CD4-positive, alpha-beta T cell treated with Interleukin-6 for 4 hours (primary cell): ENCODE measurements at regions not wholly inside any gene's neighbourhood (a gene's known extent, or its start where the extent isn't known, plus 50 kb on each side); places are given as distances from the start of the nearest gene placed in this dataset.
"Not testable (repeated sequence)": the region's sequence is repeated elsewhere in the genome, so short reads cannot be mapped to it uniquely, and the experiment has no call there.

ENCODE experiments used
- DNase-seq: peaks from one replicate; pipeline ENCODE4 v3.0.0-alpha.2; 2020; ENCODE audit warnings: mixed read lengths

DNA sequence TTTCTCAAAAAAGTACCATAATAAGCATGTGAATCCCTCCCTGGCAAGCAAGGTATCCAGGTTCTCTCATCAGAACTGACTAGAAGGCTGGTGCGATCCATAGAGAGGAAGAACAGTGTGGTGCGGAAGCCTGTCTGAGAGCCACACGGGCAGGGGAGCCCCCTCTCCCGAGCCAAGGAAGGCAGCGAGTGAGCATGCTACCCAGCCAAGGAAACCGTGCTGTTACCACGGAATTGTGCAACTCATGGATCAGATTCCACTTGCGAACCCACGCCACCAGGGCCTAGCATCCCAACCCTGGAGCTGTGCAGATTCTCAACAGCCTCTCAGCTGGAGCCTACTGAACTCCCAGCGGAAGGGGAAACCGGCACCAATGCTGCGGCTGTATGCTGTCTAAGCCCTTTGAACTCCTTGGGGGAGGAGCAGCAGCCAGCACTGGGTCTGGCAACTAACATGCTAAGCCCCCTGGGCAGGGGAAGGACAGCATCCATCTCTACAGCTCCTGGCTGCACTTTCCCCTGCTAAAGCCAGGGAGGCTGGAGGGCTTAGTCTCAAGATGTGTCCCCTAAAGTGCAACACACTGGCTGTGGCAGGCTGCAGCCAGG is 823.1 kb downstream of the EPHA4 start:
- no peak for DNase-seq

- DNase-seq = no peak
Measured at GRCh38 chr2:220753486-220753885, 818.6 kb downstream of the EPHA4 start.

- no peak for DNase-seq
Measured at GRCh38 chr2:220756653-220757052, 815.5 kb downstream of the EPHA4 start.

- not testable (repeated sequence) for DNase-seq
Measured at GRCh38 chr2:220758376-220758775, 813.7 kb downstream of the EPHA4 start.

- DNase-seq = no peak
Measured at GRCh38 chr2:220764171-220764570, 807.9 kb downstream of the EPHA4 start.

GRCh38 chr2:220767591-220768255 is 804.4 kb downstream of the EPHA4 start:
- no peak for DNase-seq

- no peak for DNase-seq
Measured at GRCh38 chr2:220775856-220776488, 796.1 kb downstream of the EPHA4 start.

DNA sequence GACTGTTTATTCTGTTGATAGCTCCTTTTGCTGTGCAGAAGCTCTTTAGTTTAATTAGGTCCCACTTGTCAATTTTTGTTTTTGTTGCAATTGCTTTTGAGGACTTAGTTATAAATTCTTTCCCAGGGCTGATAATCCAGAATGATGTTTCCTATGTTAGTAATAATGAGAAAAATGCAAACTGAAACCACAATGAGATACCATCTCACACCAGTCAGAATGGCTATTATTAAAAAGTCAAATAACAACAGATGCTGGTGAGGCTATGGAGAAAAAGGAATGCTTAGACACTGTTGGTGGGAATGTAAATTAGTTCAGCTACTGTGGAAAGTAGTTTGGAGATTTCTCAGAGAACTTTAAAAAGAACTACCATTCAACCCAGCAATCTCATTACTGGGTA is 793.0 kb downstream of the EPHA4 start:
- not testable (repeated sequence) for DNase-seq

DNA sequence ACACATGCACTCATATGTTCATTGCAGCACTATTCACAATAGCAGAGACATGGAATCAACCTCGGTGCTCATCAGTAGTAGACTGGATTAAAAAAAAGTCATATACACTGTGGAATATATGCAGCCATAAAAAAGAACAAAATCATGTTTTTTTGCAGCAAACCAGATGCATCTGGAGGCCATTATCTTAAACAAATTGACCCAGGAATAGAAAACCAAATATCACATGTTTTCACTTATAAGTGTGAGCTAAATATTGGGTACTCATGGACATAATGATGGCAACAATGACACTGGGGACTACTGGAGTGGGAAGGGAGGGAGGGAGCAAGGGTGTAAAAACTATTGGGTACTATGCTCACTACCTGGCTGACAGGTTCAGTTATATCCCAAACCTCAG is 792.6 kb downstream of the EPHA4 start:
- no peak for DNase-seq

DNA sequence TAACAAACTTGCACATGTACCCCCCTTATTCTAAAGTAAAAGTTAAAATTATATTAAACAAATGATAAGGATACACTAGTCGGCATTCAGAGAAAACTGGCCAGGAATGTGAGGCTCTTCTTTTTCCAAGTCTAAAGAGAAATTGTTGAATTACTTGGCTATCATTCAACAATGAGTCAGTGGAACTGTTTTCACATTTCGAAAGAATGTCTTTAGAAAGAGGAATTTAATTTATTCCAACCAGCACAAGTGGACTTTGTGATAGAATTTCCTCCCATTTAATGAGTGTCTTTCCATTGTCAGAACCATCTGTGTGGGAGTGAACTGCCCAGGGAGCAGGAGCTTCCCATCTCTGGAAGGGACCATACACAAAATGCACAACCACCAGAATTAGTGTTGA is 792.2 kb downstream of the EPHA4 start:
- no peak for DNase-seq

DNA sequence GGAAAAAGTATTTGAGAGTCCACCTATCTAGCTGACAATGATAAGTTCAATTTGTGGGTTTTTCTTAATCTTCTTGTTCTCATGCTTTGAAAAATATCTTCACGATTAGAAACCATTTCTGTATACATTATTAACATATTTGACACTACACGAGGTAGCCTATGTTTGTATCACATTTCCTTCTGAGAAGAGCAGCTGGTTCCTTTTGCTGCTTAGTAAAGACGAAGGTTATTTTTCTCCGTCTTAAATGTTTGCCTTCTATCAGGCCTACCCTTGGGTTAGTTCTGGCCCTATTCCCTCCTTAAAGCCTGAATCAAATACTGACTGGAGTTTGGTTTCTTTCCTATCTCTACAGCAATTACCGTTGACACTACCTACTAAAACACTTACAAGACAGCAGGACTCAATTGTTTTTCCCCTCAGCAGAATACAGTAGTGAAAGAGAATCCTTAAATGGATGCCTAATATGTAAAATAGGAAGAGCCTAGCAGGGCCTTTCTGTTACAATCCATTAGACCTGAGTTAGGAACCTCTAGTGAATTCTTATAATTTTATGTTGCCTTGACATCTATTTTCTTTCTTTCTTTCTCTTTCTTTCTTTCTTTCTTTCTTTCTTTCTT is 790.4 kb downstream of the EPHA4 start:
- DNase-seq = no peak

GRCh38 chr2:220782609-220783113 is 789.4 kb downstream of the EPHA4 start:
- no peak for DNase-seq

- DNase-seq = no peak
Measured at GRCh38 chr2:220783671-220784070, 788.4 kb downstream of the EPHA4 start.

GRCh38 chr2:220785178-220785577 is 786.9 kb downstream of the EPHA4 start:
- no peak for DNase-seq

DNA sequence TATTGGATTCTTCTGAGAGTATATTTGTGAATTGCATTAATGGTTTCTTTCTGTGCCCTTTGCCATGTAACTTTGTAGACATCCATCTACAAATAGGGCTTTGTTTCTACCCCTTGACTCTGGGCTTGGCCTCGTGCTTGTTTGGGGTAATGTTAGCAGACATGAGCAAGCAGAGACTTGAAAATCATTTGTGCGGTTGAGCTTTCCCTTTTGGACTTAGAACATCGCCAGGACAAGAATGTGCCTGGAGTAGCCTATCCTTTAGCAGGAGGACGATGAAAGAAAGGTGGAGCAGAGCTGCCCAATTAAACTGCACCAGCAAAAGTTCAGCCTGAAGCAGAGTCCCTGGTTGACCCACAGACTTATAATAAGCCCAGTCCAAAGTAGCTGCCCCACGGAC is 785.9 kb downstream of the EPHA4 start:
- no peak for DNase-seq

GRCh38 chr2:220787251-220787650 is 784.9 kb downstream of the EPHA4 start:
- no peak for DNase-seq

- no peak for DNase-seq
Measured at GRCh38 chr2:220789961-220790360, 782.1 kb downstream of the EPHA4 start.

DNA sequence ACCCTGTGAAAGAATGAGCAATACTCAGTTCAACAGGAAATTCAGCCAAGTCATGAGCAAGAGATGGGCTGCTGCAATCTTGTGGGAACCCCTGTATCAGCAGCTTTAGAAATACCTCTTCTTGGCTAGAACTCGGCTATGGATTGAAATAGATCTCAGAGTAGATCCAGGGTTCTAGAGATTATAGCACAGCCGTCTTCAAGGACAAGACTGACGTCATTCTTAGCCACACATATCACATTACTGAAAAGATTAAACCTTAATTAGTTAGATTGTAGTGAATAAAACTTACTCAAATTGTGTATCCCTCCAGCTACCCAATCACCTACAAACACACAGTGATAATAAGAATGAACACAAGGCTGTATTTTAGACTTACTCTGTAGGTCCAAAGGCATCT is 776.4 kb downstream of the EPHA4 start:
- no peak for DNase-seq

- no peak for DNase-seq
Measured at GRCh38 chr2:220811115-220811514, 761.0 kb downstream of the EPHA4 start.

DNA sequence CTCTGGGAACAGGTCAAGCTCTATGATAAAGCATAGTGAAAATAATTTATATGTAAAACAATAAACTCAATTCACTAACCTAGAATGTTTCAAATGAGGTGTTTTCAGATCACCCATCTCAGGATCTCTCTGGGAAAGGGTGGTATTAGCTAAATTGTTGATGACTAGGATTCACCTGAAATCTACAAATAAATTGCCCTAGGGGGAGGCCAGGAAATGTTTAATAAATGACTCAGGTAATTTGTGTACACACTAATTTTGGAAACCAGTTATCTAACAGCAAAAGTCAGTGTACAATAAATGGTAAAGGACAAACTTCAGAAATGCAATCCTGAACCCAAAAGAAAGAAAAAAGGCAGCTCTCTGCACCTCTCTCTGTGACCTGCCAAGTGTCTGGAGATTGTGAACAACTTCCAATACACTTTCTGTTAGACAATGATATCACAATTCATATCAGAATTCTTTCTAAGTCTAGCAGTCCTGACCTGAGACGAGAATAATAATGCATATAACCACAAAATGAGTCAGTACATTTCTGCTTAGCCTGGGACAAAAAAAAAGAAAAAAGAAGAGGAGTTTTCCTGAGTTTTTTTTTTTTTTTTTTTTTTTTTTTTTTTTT is 760.0 kb downstream of the EPHA4 start:
- DNase-seq = no peak

DNA sequence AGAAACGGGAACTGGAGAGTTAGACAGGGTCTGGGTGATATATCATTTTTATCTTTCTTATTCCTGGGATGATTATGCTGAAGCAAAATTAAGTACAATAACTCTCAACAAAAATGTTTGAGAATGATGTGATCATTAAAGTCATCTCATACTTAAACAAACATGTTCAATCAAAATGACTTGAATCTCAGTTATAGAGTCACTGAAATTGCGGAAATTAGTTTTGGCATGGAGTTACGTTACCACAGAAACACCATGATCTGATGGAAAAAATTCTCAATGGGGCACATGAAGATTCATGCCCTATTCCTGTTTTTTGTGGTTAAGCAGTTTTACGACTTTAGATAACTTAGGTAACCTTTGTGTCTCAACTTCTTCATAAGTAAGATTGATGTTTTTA is 757.7 kb downstream of the EPHA4 start:
- no peak for DNase-seq

DNA sequence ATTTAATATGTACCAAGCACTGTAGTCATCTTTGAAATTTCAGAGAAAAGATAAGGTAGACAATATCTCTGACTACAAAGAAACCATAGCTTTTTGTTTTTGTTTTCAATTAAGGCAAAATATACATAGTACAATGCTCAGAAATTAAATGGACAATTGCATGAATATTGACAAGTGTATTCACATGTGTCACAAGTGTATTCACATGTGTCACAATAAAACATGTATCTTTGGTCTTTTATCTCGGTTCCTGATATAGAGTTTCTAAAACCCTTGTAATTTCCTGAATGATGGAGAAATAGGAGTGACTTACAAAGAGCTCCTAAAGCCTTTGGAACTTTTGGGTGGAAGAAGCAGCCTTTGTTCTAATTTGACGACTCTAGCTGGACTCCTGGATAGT is 756.4 kb downstream of the EPHA4 start:
- no peak for DNase-seq

DNA sequence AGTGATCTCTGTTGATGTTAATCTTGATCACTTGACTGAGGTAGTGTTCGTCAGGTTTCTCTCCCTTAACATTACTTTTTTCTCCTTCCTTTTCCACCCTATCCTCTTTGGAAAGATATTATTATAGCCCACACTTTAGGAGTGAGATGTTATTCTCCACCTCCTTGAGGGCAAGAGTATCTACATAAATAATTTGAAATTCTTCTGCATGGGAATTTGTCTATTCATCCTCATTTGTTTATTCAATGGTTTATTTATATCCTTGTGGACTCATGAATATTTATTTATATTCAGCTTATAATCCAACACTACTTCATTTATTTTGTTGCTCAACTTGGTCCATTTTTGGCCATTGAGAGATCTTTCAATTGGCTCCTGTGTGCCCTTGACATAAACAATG is 750.4 kb downstream of the EPHA4 start:
- no peak for DNase-seq
